DOHH2 (cell line): ENCODE measurements at regions not wholly inside any gene's neighbourhood (a gene's known extent, or its start where the extent isn't known, plus 50 kb on each side); places are given as distances from the start of the nearest gene placed in this dataset.

Experiments used
- H3F3A ChIP-seq: fragments of 200-600 bp; sonication (generic), shearing (Covaris generic); 2 replicates; pipeline ENCODE4 v1.6.0; 2016; ENCODE audit warnings: antibody characterized with exemption, mild to moderate bottlenecking; ENCODE audit not compliant: control insufficient read depth, insufficient read depth
- H3K27ac ChIP-seq: fragments of 200-600 bp; sonication (generic); 2 replicates; pipeline ENCODE4 v1.5.1; 2014; ENCODE audit warnings: low read depth, mild to moderate bottlenecking, low read length, moderate library complexity
- H3K27me3 ChIP-seq: fragments of 200-600 bp; sonication (generic); 2 replicates; pipeline ENCODE4 v1.6.1; 2014; ENCODE audit warnings: mild to moderate bottlenecking, low read length, mixed read lengths; ENCODE audit not compliant: control insufficient read depth
- H3K36me3 ChIP-seq: fragments of 200-600 bp; sonication (generic); 2 replicates; pipeline ENCODE4 v1.6.1; 2014; ENCODE audit warnings: mild to moderate bottlenecking, low read length, moderate library complexity, mixed read lengths; ENCODE audit not compliant: control insufficient read depth
- H3K4me1 ChIP-seq: fragments of 200-600 bp; sonication (generic); 2 replicates; pipeline ENCODE4 v1.6.1; 2014; ENCODE audit warnings: mild to moderate bottlenecking, low read length, mixed read lengths; ENCODE audit not compliant: control insufficient read depth
- H3K4me2 ChIP-seq: fragments of 200-600 bp; sonication (generic); 2 replicates; pipeline ENCODE4 v1.6.0; 2014; ENCODE audit warnings: mild to moderate bottlenecking, low read length, moderate library complexity
- H3K4me3 ChIP-seq: fragments of 200-600 bp; sonication (generic); 2 replicates; pipeline ENCODE4 v1.5.1; 2014; ENCODE audit warnings: mild to moderate bottlenecking, low read length, mixed read lengths
- H3K79me2 ChIP-seq: fragments of 200-600 bp; sonication (generic); 2 replicates; pipeline ENCODE4 v1.6.1; 2014; ENCODE audit warnings: mild to moderate bottlenecking, low read length, mixed read lengths; ENCODE audit not compliant: control insufficient read depth
- H3K9me2 ChIP-seq: fragments of 200-600 bp; sonication (generic); replicated peaks from 2 replicates; pipeline ENCODE4 v1.6.1; 2014; ENCODE audit warnings: mild to moderate bottlenecking, low read length, mixed read lengths; ENCODE audit not compliant: control insufficient read depth
- H3K9me3 ChIP-seq: fragments of 200-600 bp; sonication (generic); 2 replicates; pipeline ENCODE4 v1.6.1; 2014; ENCODE audit warnings: antibody characterized with exemption, low read length, mixed read lengths; ENCODE audit not compliant: control insufficient read depth, insufficient read depth
- H4K20me1 ChIP-seq: fragments of 200-600 bp; sonication (generic); 2 replicates; pipeline ENCODE4 v1.6.0; 2014; ENCODE audit warnings: low read depth, mild to moderate bottlenecking, antibody characterized with exemption, low read length, moderate library complexity; ENCODE audit not compliant: control insufficient read depth, insufficient read depth
- CTCF ChIP-seq: fragments of 200-600 bp; sonication (generic); IDR thresholded peaks from one replicate; pipeline ENCODE4 v1.5.1; 2014; ENCODE audit warnings: antibody characterized with exemption, mild to moderate bottlenecking, low read depth, low read length; ENCODE audit not compliant: poor library complexity, severe bottlenecking
- EZH2phosphoT487 ChIP-seq: fragments of 200-600 bp; sonication (generic); IDR thresholded peaks from 2 replicates; pipeline ENCODE4 v1.6.1; 2017; ENCODE audit warnings: borderline replicate concordance, mild to moderate bottlenecking, antibody characterized with exemption, low read length, moderate library complexity, mixed read lengths

- Histone ChIP-seq H4K20me1 (no peaks in the 10 kb centered on the region), H3K4me3 (no peak overlapping the region), H3K9me2 (no peaks in the 10 kb centered on the region), H3K4me2 (no peak overlapping the region), H3K36me3 (no peaks in the 10 kb centered on the region), H3F3A (no peaks in the 10 kb centered on the region), H3K9me3 (peaks cover 4% of the 10 kb centered on the region; the same call in 1 of the 2 replicates), H3K79me2 (no peaks in the 10 kb centered on the region), H3K27ac (no peak overlapping the region), H3K4me1 (no peaks in the 10 kb centered on the region), H3K27me3 (no peaks in the 10 kb centered on the region)
- no peak for TF ChIP-seq CTCF
- no peak for TF ChIP-seq EZH2phosphoT487
Measured at GRCh38 chr13:72444999-72445398, 282.4 kb downstream of the MZT1 start.

- no peaks in the 10 kb centered on the region for H3K79me2 ChIP-seq
- H3F3A ChIP-seq: no peaks in the 10 kb centered on the region
- no peak overlapping the region for H3K27ac ChIP-seq
Measured at GRCh38 chr13:72437458-72437857, 290.0 kb downstream of the MZT1 start.

GRCh38 chr13:72435251-72435650 is 292.2 kb downstream of the MZT1 start:
- Histone ChIP-seq H3K4me3 (no peak overlapping the region), H3K9me2 (no peaks in the 10 kb centered on the region), H3K79me2 (no peaks in the 10 kb centered on the region), H3K4me1 (no peaks in the 10 kb centered on the region), H3F3A (no peaks in the 10 kb centered on the region), H3K4me2 (no peak overlapping the region), H3K9me3 (no peaks in the 10 kb centered on the region), H3K27ac (no peak overlapping the region), H4K20me1 (no peaks in the 10 kb centered on the region), H3K36me3 (no peaks in the 10 kb centered on the region), H3K27me3 (no peaks in the 10 kb centered on the region)
- TF ChIP-seq CTCF (no peak), EZH2phosphoT487 (no peak)

More at GRCh38 chr13:72437458-72437857, 290.0 kb downstream of the MZT1 start:
- H3K36me3 ChIP-seq: no peaks in the 10 kb centered on the region
- no peaks in the 10 kb centered on the region for H3K9me3 ChIP-seq
- no peaks in the 10 kb centered on the region for H3K27me3 ChIP-seq
- no peak for TF ChIP-seq EZH2phosphoT487
- TF ChIP-seq CTCF: no peak
- H3K4me3 ChIP-seq: no peak overlapping the region
- H3K4me2 ChIP-seq: no peak overlapping the region
- no peaks in the 10 kb centered on the region for H3K4me1 ChIP-seq
- no peaks in the 10 kb centered on the region for H4K20me1 ChIP-seq
- no peaks in the 10 kb centered on the region for H3K9me2 ChIP-seq
